ENCODE measurements at regions not wholly inside any gene's neighbourhood (a gene's known extent, or its start where the extent isn't known, plus 50 kb on each side); places are given as distances from the start of the nearest gene placed in this dataset.

DNA sequence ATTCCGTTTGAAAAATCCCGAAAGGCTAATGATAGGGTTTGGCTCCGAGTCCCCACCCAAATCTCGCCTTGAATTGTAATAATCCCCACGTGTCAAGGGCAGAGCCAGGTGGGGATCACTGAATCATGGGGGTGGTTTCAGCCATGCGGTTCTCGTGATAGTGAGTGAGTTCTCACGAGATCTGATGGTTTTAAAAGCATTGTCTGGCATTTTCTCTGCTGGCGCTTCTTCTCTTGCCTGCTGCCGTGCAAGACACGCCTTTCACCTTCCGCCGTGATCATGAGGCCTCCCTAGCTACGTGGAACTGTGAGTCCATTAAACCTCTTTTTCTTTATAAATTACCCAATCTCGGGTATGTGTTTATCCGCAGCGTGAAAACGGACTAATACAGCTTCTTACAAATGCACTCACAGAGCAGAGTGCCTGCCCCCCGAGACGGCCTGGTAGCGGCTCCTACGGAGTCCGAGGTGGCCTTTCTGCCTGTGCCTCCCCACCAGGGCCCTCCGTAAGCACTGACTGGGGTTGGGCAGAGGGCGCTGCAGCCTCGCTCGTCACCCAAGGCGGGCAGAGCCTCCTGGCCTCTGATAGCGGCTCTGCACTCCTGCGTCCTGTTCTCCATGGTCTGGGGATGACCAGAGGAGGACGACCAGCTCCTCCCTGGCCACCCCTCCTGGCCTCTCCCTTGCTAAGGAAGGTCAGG lies 131.7 kb downstream of the FOXL1 start:
- BruUV-seq (replicated peaks): no TSS peak
- Histone ChIP-seq H3K9me3 (replicated peaks; ENCODE audit: control insufficient read depth, insufficient read depth, low read length) (no peaks in the 10 kb centered on the region), H3K27me3 (replicated peaks in 1 of 2; ENCODE audit: control insufficient read depth in 2 of 2, insufficient read depth in 2 of 2, low read length in 1 of 2) (no peaks in the 10 kb centered on the region), H3K4me3 (no peak overlapping the region), H3K4me2 (ENCODE audit: control insufficient read depth, insufficient read depth) (no peak overlapping the region), H3K4me1 (ENCODE audit: control insufficient read depth, insufficient read depth, low read length) (no peaks in the 10 kb centered on the region), H2AFZ (ENCODE audit: control insufficient read depth, low read depth, low read length) (no peak overlapping the region), H3K79me2 (ENCODE audit: control insufficient read depth, insufficient read depth, low read length) (no peaks in the 10 kb centered on the region), H3K27ac (ENCODE audit: control insufficient read depth, insufficient read depth) (no peak overlapping the region), H3K9ac (ENCODE audit: control insufficient read depth, insufficient read depth, low read length) (no peak overlapping the region), H4K20me1 (ENCODE audit: control insufficient read depth, insufficient read depth) (no peaks in the 10 kb centered on the region), H3K36me3 (ENCODE audit: control insufficient read depth in 2 of 2, insufficient read depth in 2 of 2, low read length in 1 of 2) (no peaks in the 10 kb centered on the region)
- TF ChIP-seq EP300 (IDR thresholded peaks at IDR 0.05; ENCODE audit: borderline replicate concordance in 1 of 2, control insufficient read depth in 1 of 2, low read depth in 2 of 2, low read length in 2 of 2): no peak
- TF ChIP-seq NFYA (IDR thresholded peaks at IDR 0.05; ENCODE audit: borderline replicate concordance, low read depth, low read length): no peak
- no peak for TF ChIP-seq DPF2 (IDR thresholded peaks at IDR 0.05)
- TF ChIP-seq TCF12 (IDR thresholded peaks at IDR 0.05; ENCODE audit: low read depth, low read length): no peak
- no peak for TF ChIP-seq NR2F1 (conservative IDR thresholded peaks at IDR 0.05)
- WGBS (ENCODE audit: insufficient coverage, insufficient replicate concordance, low lambda C conversion rate, missing lambda C conversion rate): 42% methylated on average over 29 of the region's 31 CpGs
- POLR2A ChIA-PET: no interaction called here
- no peak for FAIRE-seq
- intact Hi-C loops (cut with micrococcal nuclease; ENCODE audit: unreplicated experiment) (no loop called here), in situ Hi-C loops (cut with MboI) (no loop called here)
- ATAC-seq: no peak
- RAD21 ChIA-PET (ENCODE audit: unreplicated experiment): no interaction called here
- DNase-seq (ENCODE audit: low read depth, low spot score): no peak
- CTCF ChIA-PET: no interaction called here
- SMC1A ChIA-PET (ENCODE audit: uncharacterized antibody, unreplicated experiment): no interaction called here

DNA sequence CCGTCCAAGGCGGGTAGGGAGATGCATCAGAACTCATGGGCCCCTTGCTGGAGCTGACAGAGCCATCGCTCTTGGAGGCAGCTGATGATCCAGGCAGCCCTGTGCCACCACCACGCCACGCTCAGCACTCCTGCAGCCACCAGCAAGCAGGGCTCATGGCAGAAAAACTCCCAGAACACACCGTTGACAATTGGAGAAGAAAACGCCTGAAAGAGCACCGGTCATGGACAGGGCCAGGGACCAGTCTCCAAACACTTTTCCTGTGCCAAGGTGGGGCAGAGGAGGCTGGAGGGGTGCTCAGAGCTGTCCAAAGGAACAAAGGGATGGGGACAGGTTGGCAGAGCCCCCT lies 132.2 kb downstream of the FOXL1 start:
- RAD21 ChIA-PET (ENCODE audit: unreplicated experiment): no interaction called here
- Histone ChIP-seq H3K36me3 (ENCODE audit: control insufficient read depth in 2 of 2, insufficient read depth in 2 of 2, low read length in 1 of 2) (no peaks in the 10 kb centered on the region), H2AFZ (ENCODE audit: control insufficient read depth, low read depth, low read length) (no peak overlapping the region), H3K27ac (ENCODE audit: control insufficient read depth, insufficient read depth) (no peak overlapping the region), H3K4me2 (ENCODE audit: control insufficient read depth, insufficient read depth) (no peak overlapping the region), H3K9me3 (replicated peaks; ENCODE audit: control insufficient read depth, insufficient read depth, low read length) (no peaks in the 10 kb centered on the region), H3K4me3 (no peak overlapping the region), H3K4me1 (ENCODE audit: control insufficient read depth, insufficient read depth, low read length) (no peaks in the 10 kb centered on the region), H3K79me2 (ENCODE audit: control insufficient read depth, insufficient read depth, low read length) (no peaks in the 10 kb centered on the region), H3K27me3 (replicated peaks in 1 of 2; ENCODE audit: control insufficient read depth in 2 of 2, insufficient read depth in 2 of 2, low read length in 1 of 2) (no peaks in the 10 kb centered on the region), H4K20me1 (ENCODE audit: control insufficient read depth, insufficient read depth) (no peaks in the 10 kb centered on the region), H3K9ac (ENCODE audit: control insufficient read depth, insufficient read depth, low read length) (no peak overlapping the region)
- CTCF ChIA-PET: no interaction called here
- intact Hi-C loops (cut with micrococcal nuclease; ENCODE audit: unreplicated experiment) (no loop called here), in situ Hi-C loops (cut with MboI) (no loop called here)
- BruUV-seq (replicated peaks): no TSS peak
- TF ChIP-seq ATF2 (IDR thresholded peaks at IDR 0.05; ENCODE audit: low read length): no peak
- no peak for TF ChIP-seq NFYB (IDR thresholded peaks at IDR 0.05; ENCODE audit: insufficient read depth, low read depth, low read length)
- TF ChIP-seq NKRF (conservative IDR thresholded peaks at IDR 0.05): no peak
- no peak for TF ChIP-seq MEF2B (IDR thresholded peaks at IDR 0.05; ENCODE audit: partially characterized antibody, poor library complexity, severe bottlenecking)
- POLR2A ChIA-PET: no interaction called here
- FAIRE-seq (no peak), ATAC-seq (no peak), DNase-seq (ENCODE audit: low read depth, low spot score) (no peak)
- SMC1A ChIA-PET (ENCODE audit: uncharacterized antibody, unreplicated experiment): interaction anchor here (0.7 kb wide), 1 partner anchor 146 kb away, joined by 3 read pairs; no protein-coding TSS in a partner anchor
- WGBS (ENCODE audit: insufficient coverage, insufficient replicate concordance, low lambda C conversion rate, missing lambda C conversion rate): 15% methylated on average over 8 of the region's 8 CpGs
